Erythroblast (primary cell): ENCODE measurements at regions not wholly inside any gene's neighbourhood (a gene's known extent, or its start where the extent isn't known, plus 50 kb on each side); places are given as distances from the start of the nearest gene placed in this dataset.

ENCODE experiments used
- GATA1 ChIP-seq: IDR thresholded peaks from 2 replicates; pipeline ENCODE4 v1.6.1; 2011; ENCODE audit warnings: low read depth, mild to moderate bottlenecking, control low read depth, low read length, moderate library complexity
- POLR2A ChIP-seq: IDR thresholded peaks from 2 replicates; pipeline ENCODE4 v1.6.1; 2011; ENCODE audit warnings: mild to moderate bottlenecking, low read length

DNA sequence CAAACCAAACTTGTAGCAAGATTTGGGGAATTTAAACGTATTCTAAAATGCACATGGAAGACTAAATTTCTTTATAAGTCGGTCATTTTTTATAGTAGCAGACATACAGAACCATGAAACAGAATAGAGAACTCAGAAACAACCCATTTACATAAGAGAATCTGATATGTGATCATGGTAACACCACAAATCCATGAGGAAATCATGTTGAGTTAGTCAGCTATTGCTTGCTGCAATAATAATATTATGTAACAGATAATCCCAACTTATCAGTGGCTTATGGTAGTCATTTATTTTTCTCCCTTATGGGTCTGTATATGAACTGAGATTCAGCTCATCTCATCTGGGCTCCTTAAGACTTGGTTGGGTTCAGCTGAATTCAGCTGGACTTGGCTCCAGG lies 103.4 kb upstream of the SERTAD2 start:
- TF ChIP-seq POLR2A = no peak
- TF ChIP-seq GATA1 = no peak
